ENCODE measurements at regions not wholly inside any gene's neighbourhood (a gene's known extent, or its start where the extent isn't known, plus 50 kb on each side); places are given as distances from the start of the nearest gene placed in this dataset.

DNA sequence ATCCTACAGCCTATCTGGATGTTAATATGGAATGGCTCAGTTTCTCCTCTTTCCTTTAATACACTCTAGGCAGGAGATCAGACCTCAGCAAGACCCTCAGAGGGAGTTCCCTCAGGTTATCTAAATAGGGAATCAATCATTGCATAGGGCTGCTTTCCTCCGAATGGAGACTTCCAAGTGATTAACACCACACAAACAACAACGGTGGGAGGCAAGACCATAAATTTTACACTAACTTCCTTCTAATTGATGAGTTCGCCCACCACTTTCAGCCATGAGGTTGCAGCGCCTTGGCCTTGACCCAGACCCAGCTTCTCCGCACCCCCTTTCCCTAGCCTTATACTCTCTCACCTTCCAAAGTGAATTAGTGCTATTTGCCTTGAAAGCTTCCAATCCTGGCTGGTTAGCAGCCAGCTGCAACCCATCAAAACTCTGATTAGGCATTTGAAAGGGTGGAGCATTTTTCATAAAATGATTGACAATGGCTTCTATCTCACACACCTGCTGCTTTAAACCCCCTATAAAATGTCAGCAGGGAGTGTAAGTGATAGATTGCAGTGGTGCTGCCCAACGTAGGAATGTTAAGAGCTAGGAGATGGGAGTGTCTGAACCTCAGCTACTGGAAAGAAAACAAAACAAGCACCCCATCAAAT, 534.9 kb upstream of the USP24 start:
- no peak overlapping the region for H3K4me3 ChIP-seq (replicated peaks; ENCODE audit: low read depth, low read length)
- DNase-seq (ENCODE audit: extremely low read depth, insufficient read length), result no peak
- no peak for TF ChIP-seq CTCF (IDR thresholded peaks at IDR 0.05; ENCODE audit: insufficient read depth, low read length, poor library complexity, severe bottlenecking)
- no peaks in the 10 kb centered on the region for H3K36me3 ChIP-seq (ENCODE audit: control insufficient read depth, insufficient read depth, low read length)
- H3K27me3 ChIP-seq (replicated peaks; ENCODE audit: control insufficient read depth, insufficient read depth, low read length), result no peaks in the 10 kb centered on the region

- H3K27me3 ChIP-seq (replicated peaks; ENCODE audit: control insufficient read depth, insufficient read depth, low read length), result no peaks in the 10 kb centered on the region
- DNase-seq (ENCODE audit: extremely low read depth, insufficient read length), result no peak
- no peak for TF ChIP-seq CTCF (IDR thresholded peaks at IDR 0.05; ENCODE audit: insufficient read depth, low read length, poor library complexity, severe bottlenecking)
- no peaks in the 10 kb centered on the region for H3K36me3 ChIP-seq (ENCODE audit: control insufficient read depth, insufficient read depth, low read length)
- no peak overlapping the region for H3K4me3 ChIP-seq (replicated peaks; ENCODE audit: low read depth, low read length)
Observed at GRCh38 chr1:55747408-55747841, 532.3 kb upstream of the USP24 start.

DNA sequence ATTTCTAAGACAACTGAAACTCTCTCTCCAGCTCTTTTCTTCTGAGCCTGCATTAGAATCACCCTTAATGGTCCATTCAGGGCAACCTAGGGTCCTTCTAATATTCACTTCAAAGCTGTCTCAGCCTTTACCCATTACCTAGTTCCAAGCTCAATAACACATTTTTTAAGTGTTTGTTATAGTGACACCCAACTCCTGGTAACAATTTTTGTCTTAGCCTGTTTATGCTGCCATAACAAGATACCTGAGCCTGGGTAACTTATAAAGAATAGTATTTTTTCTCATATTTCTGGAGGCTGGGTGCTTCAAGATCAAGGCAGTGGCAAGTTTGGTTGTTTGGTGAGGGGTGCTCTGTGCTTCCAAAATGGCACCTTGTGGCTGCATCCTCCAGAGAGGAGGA, 531.5 kb upstream of the USP24 start:
- no peak for DNase-seq (ENCODE audit: extremely low read depth, insufficient read length)
- no peaks in the 10 kb centered on the region for H3K27me3 ChIP-seq (replicated peaks; ENCODE audit: control insufficient read depth, insufficient read depth, low read length)
- no peaks in the 10 kb centered on the region for H3K36me3 ChIP-seq (ENCODE audit: control insufficient read depth, insufficient read depth, low read length)
- H3K4me3 ChIP-seq (replicated peaks; ENCODE audit: low read depth, low read length), result no peak overlapping the region
- TF ChIP-seq CTCF (IDR thresholded peaks at IDR 0.05; ENCODE audit: insufficient read depth, low read length, poor library complexity, severe bottlenecking), result no peak

- no peak for DNase-seq (ENCODE audit: extremely low read depth, insufficient read length)
- no peak overlapping the region for H3K4me3 ChIP-seq (replicated peaks; ENCODE audit: low read depth, low read length)
- no peaks in the 10 kb centered on the region for H3K27me3 ChIP-seq (replicated peaks; ENCODE audit: control insufficient read depth, insufficient read depth, low read length)
- no peaks in the 10 kb centered on the region for H3K36me3 ChIP-seq (ENCODE audit: control insufficient read depth, insufficient read depth, low read length)
- TF ChIP-seq CTCF (IDR thresholded peaks at IDR 0.05; ENCODE audit: insufficient read depth, low read length, poor library complexity, severe bottlenecking), result no peak
Observed at GRCh38 chr1:55741516-55741915, 526.4 kb upstream of the USP24 start.

GRCh38 chr1:55735106-55735505, 519.9 kb upstream of the USP24 start:
- Histone ChIP-seq H3K36me3 (ENCODE audit: control insufficient read depth, insufficient read depth, low read length) (no peaks in the 10 kb centered on the region), H3K27me3 (replicated peaks; ENCODE audit: control insufficient read depth, insufficient read depth, low read length) (no peaks in the 10 kb centered on the region), H3K4me3 (replicated peaks; ENCODE audit: low read depth, low read length) (no peak overlapping the region)
- no peak for DNase-seq (ENCODE audit: extremely low read depth, insufficient read length)
- no peak for TF ChIP-seq CTCF (IDR thresholded peaks at IDR 0.05; ENCODE audit: insufficient read depth, low read length, poor library complexity, severe bottlenecking)

GRCh38 chr1:55726994-55727393, 511.8 kb upstream of the USP24 start:
- Histone ChIP-seq H3K27me3 (replicated peaks; ENCODE audit: control insufficient read depth, insufficient read depth, low read length) (no peaks in the 10 kb centered on the region), H3K36me3 (ENCODE audit: control insufficient read depth, insufficient read depth, low read length) (no peaks in the 10 kb centered on the region), H3K4me3 (replicated peaks; ENCODE audit: low read depth, low read length) (no peak overlapping the region)
- no peak for DNase-seq (ENCODE audit: extremely low read depth, insufficient read length)
- no peak for TF ChIP-seq CTCF (IDR thresholded peaks at IDR 0.05; ENCODE audit: insufficient read depth, low read length, poor library complexity, severe bottlenecking)

All from GM06990 (cell line).